Epithelial cell of proximal tubule (primary cell): ENCODE measurements at regions not wholly inside any gene's neighbourhood (a gene's known extent, or its start where the extent isn't known, plus 50 kb on each side); places are given as distances from the start of the nearest gene placed in this dataset.

Experiments
- DNase-seq: peaks from one replicate; pipeline ENCODE4 v3.0.0-alpha.2; 2011; ENCODE audit warnings: low read depth
- H3K4me3 ChIP-seq: 2 replicates; pipeline ENCODE4 v1.5.1; 2011; ENCODE audit warnings: low read depth, mild to moderate bottlenecking, low read length
- CTCF ChIP-seq: conservative IDR thresholded peaks from 2 replicates; pipeline ENCODE4 v1.5.1; 2012; ENCODE audit warnings: low read depth, mild to moderate bottlenecking, low read length

- no peak overlapping the region for H3K4me3 ChIP-seq
- TF ChIP-seq CTCF: no peak
- DNase-seq: no peak
These were observed 89.9 kb upstream of the FBN2 start for GRCh38 chr5:128627939-128628338.

- H3K4me3 ChIP-seq: no peak overlapping the region
- no peak for TF ChIP-seq CTCF
- DNase-seq: no peak
These were observed 91.1 kb upstream of the FBN2 start for GRCh38 chr5:128629157-128629556.

GRCh38 chr5:128630121-128630520, 92.1 kb upstream of the FBN2 start:
- TF ChIP-seq CTCF: no peak
- no peak overlapping the region for H3K4me3 ChIP-seq
- DNase-seq: no peak

- no peak for TF ChIP-seq CTCF
- no peak overlapping the region for H3K4me3 ChIP-seq
- no peak for DNase-seq
These were observed 93.7 kb upstream of the FBN2 start for GRCh38 chr5:128631771-128632170.

- H3K4me3 ChIP-seq: no peak overlapping the region
- no peak for DNase-seq
- TF ChIP-seq CTCF: no peak
These were observed 94.2 kb upstream of the FBN2 start for GRCh38 chr5:128632264-128632663.

GRCh38 chr5:128633901-128634300, 95.9 kb upstream of the FBN2 start:
- DNase-seq: no peak
- TF ChIP-seq CTCF: no peak
- H3K4me3 ChIP-seq: no peak overlapping the region

GRCh38 chr5:128635379-128635778, 97.3 kb upstream of the FBN2 start:
- no peak overlapping the region for H3K4me3 ChIP-seq
- no peak for DNase-seq
- no peak for TF ChIP-seq CTCF
